IMR-90 (cell line): ENCODE measurements at regions not wholly inside any gene's neighbourhood (a gene's known extent, or its start where the extent isn't known, plus 50 kb on each side); places are given as distances from the start of the nearest gene placed in this dataset.

Source experiments
- ATAC-seq: fragments of 200-7000 bp; cut with Tn5 transposase; 2 replicates; pipeline ENCODE4 v1.9.1; 2020; ENCODE audit warnings: low read depth, mild to moderate bottlenecking, moderate library complexity
- BruUV-seq: library from RNA; stranded (reverse); fragments of 400-500 nt; replicated peaks from 2 replicates; lab custom pipeline; 2021; lab: Mats Ljungman, UMichigan
- CTCF ChIA-PET: fragments of 300-600 bp; formaldehyde crosslinking; extraction: SDS; loops from one replicate; lab custom pipeline; 2021; ENCODE audit warnings: antibody characterized with exemption; lab: Yijun Ruan, JAX
- POLR2A ChIA-PET: fragments of 300-600 bp; sonication (Branson Sonifier 250); formaldehyde crosslinking; loops from one replicate; lab custom pipeline; 2022; ENCODE audit warnings: antibody characterized with exemption; ENCODE audit not compliant: unreplicated experiment; lab: Charles Lee
- DNase-seq: peaks from one replicate; pipeline ENCODE4 v3.0.0; 2013
- H2AFZ ChIP-seq: replicated peaks from 2 replicates; pipeline ENCODE3; 2013; ENCODE audit warnings: low read length, mild to moderate bottlenecking; ENCODE audit not compliant: poor library complexity
- H2AK5ac ChIP-seq: 2 replicates; pipeline ENCODE4 v1.6.1; 2013; ENCODE audit warnings: low read depth, low read length, inconsistent platforms
- H2AK9ac ChIP-seq: replicated peaks from 2 replicates; pipeline ENCODE3; 2013; ENCODE audit warnings: mild to moderate bottlenecking, low read depth, low read length, moderate library complexity; ENCODE audit not compliant: poor library complexity
- H2BK120ac ChIP-seq: 2 replicates; pipeline ENCODE4 v1.6.1; 2013; ENCODE audit warnings: low read depth, low read length, inconsistent platforms
- H2BK15ac ChIP-seq: 3 replicates; pipeline ENCODE4 v1.6.1; 2013; ENCODE audit warnings: low read depth, low read length, inconsistent platforms
- H2BK20ac ChIP-seq: 2 replicates; pipeline ENCODE4 v1.6.1; 2013; ENCODE audit warnings: low read depth, mild to moderate bottlenecking, inconsistent platforms, low read length, moderate library complexity
- H2BK5ac ChIP-seq: 2 replicates; pipeline ENCODE4 v1.6.1; 2013; ENCODE audit warnings: mild to moderate bottlenecking, low read depth, low read length, inconsistent platforms; ENCODE audit not compliant: poor library complexity, severe bottlenecking
- H3K14ac ChIP-seq: replicated peaks from 2 replicates; pipeline ENCODE4 v1.6.1; 2013; ENCODE audit warnings: low read depth, low read length, inconsistent platforms
- H3K18ac ChIP-seq: 2 replicates; pipeline ENCODE4 v1.6.1; 2013; ENCODE audit warnings: low read depth, low read length, control low read depth
- H3K23ac ChIP-seq: 2 replicates; pipeline ENCODE4 v1.6.1; 2013; ENCODE audit warnings: low read depth, low read length, inconsistent platforms
- H3K27ac ChIP-seq: 2 replicates; pipeline ENCODE4 v1.5.1; 2013; ENCODE audit warnings: mild to moderate bottlenecking, control low read depth, low read length; ENCODE audit not compliant: insufficient read depth
- H3K27me3 ChIP-seq: 2 replicates; pipeline ENCODE4 v1.6.1; 2013; ENCODE audit warnings: low read length; ENCODE audit not compliant: control insufficient read depth, insufficient read depth
- H3K36me3 ChIP-seq: 2 replicates; pipeline ENCODE4 v1.6.1; 2013; ENCODE audit warnings: low read length, mixed read lengths; ENCODE audit not compliant: control insufficient read depth, insufficient read depth
- H3K4ac ChIP-seq: 2 replicates; pipeline ENCODE4 v1.6.1; 2013; ENCODE audit warnings: low read depth, low read length, inconsistent platforms
- H3K4me1 ChIP-seq: 2 replicates; pipeline ENCODE4 v1.6.1; 2013; ENCODE audit warnings: low read length, mixed read lengths; ENCODE audit not compliant: control insufficient read depth, insufficient read depth
- H3K4me2 ChIP-seq: 2 replicates; pipeline ENCODE4 v1.6.1; 2013; ENCODE audit warnings: low read depth, mild to moderate bottlenecking, control low read depth, low read length, moderate library complexity
- H3K4me3 ChIP-seq: 2 replicates; pipeline ENCODE4 v1.5.1; 2013; ENCODE audit warnings: low read depth, mild to moderate bottlenecking, control low read depth, low read length, moderate library complexity; ENCODE audit not compliant: insufficient read depth
- H3K56ac ChIP-seq: 2 replicates; pipeline ENCODE4 v1.6.1; 2013; ENCODE audit warnings: low read length, inconsistent platforms; ENCODE audit not compliant: insufficient read depth; ENCODE audit errors: extremely low read depth
- H3K79me1 ChIP-seq, 2 experiments: 2 replicates each; pipeline ENCODE4 v1.6.1; 2013; ENCODE audit warnings: low read length in 2 of 2, inconsistent platforms in 1 of 2, low read depth in 1 of 2
- H3K9ac ChIP-seq: 2 replicates; pipeline ENCODE4 v1.6.1; 2013; ENCODE audit warnings: low read depth, low read length, control low read depth
- H3K9me1 ChIP-seq: 2 replicates; pipeline ENCODE4 v1.6.1; 2013; ENCODE audit warnings: low read length, inconsistent platforms; ENCODE audit not compliant: insufficient read depth
- H3K9me3 ChIP-seq: 2 replicates; pipeline ENCODE4 v1.6.1; 2013; ENCODE audit warnings: low read length; ENCODE audit not compliant: control insufficient read depth, insufficient read depth
- H4K20me1 ChIP-seq: 2 replicates; pipeline ENCODE4 v1.6.1; 2013; ENCODE audit warnings: low read length, inconsistent platforms; ENCODE audit not compliant: insufficient read depth
- H4K5ac ChIP-seq: 2 replicates; pipeline ENCODE4 v1.6.1; 2013; ENCODE audit warnings: mild to moderate bottlenecking, low read depth, low read length, control low read depth
- H4K8ac ChIP-seq, 2 experiments: 2 replicates each; pipeline ENCODE4 v1.6.1; 2013; ENCODE audit warnings: low read depth in 2 of 2, low read length in 2 of 2, control low read depth in 1 of 2, inconsistent platforms in 1 of 2
- H4K91ac ChIP-seq: 2 replicates; pipeline ENCODE4 v1.6.1; 2013; ENCODE audit warnings: low read depth, low read length, inconsistent platforms; ENCODE audit not compliant: insufficient read depth
- FOS ChIP-seq: fragments of 150-350 bp; IDR thresholded peaks from 2 replicates; pipeline ENCODE4 v1.6.1; 2016; ENCODE audit warnings: low read depth, low read length
- MAFK ChIP-seq: IDR thresholded peaks from 2 replicates; pipeline ENCODE4 v1.6.1; 2012; ENCODE audit warnings: low read depth, low read length, improper control_type of control experiment
- whole genome bisulfite sequencing, 2 experiments: methylation state at CpG; one replicate each; pipeline versions ENCODE4 v1.1.5 to v1.1.7; 2013; ENCODE audit warnings: missing lambda C conversion rate in 2 of 2; ENCODE audit not compliant: insufficient read length in 1 of 2; ENCODE audit errors: extremely low coverage in 2 of 2; 5-methylcytosine and 5-hydroxymethylcytosine counted together
- dilution Hi-C: fragments of 300-500 bp; cut with HindIII; formaldehyde crosslinking; loops from one replicate; pipeline ENCODE4 v1.14.3; 2018; ENCODE audit warnings: low sequenced_read_pairs; ENCODE audit not compliant: unreplicated experiment
- in situ Hi-C: fragments of 300-500 bp; cut with MboI; formaldehyde crosslinking; loops from 3 replicates; pipeline ENCODE4 v1.14.3; 2019; ENCODE audit warnings: low sequenced_read_pairs, inconsistent platforms, mixed read lengths
- intact Hi-C: fragments of 100-400 bp; cut with micrococcal nuclease; formaldehyde crosslinking; loops from 2 replicates; pipeline ENCODE4 v1.10.0; 2022

- Histone ChIP-seq H4K91ac (no peak overlapping the region), H3K56ac (no peak overlapping the region), H2AK9ac (no peak overlapping the region), H3K4me3 (no peak overlapping the region), H2BK15ac (no peak overlapping the region), H3K4me1 (no peaks in the 10 kb centered on the region), H2AK5ac (no peak overlapping the region), H3K27ac (no peak overlapping the region), H3K18ac (no peak overlapping the region), H2BK120ac (no peak overlapping the region), H4K20me1 (no peaks in the 10 kb centered on the region), H4K8ac (no peak overlapping the region), H4K5ac (no peak overlapping the region), H3K9me1 (no peaks in the 10 kb centered on the region), H3K4ac (no peak overlapping the region), H2BK5ac (no peak overlapping the region), H3K9me3 (peaks cover 5% of the 10 kb centered on the region), H3K23ac (no peak overlapping the region), H3K14ac (no peak overlapping the region), H3K27me3 (no peaks in the 10 kb centered on the region), H3K9ac (no peak overlapping the region), H3K36me3 (no peaks in the 10 kb centered on the region), H3K4me2 (no peak overlapping the region), H3K79me1 (no peaks in the 10 kb centered on the region), H2AFZ (no peak overlapping the region), H2BK20ac (no peak overlapping the region)
- in situ Hi-C loops, result no loop called here
- no TSS peak for BruUV-seq
- DNase-seq (no peak), ATAC-seq (no peak)
- dilution Hi-C loops, result no loop called here
- no CpG with 5 or more reads among the region's 1 CpG for WGBS, 2 experiments
- ChIA-PET POLR2A (no interaction called here), CTCF (no interaction called here)
- no peak for TF ChIP-seq FOS
- peak; percentile 51 for TF ChIP-seq MAFK
- intact Hi-C loops, result no loop called here
These were observed 803.7 kb upstream of the TMEM132C start for GRCh38 chr12:127463237-127463636.
